RWPE1 (cell line): ENCODE measurements at regions not wholly inside any gene's neighbourhood (a gene's known extent, or its start where the extent isn't known, plus 50 kb on each side); places are given as distances from the start of the nearest gene placed in this dataset.

Experiments used
- CTCF ChIA-PET: fragments of 350-600 bp; sonication (Branson Sonifier 250); formaldehyde crosslinking; extraction: SDS; loops from one replicate; lab custom pipeline; 2021; lab: Yijun Ruan, JAX
- POLR2A ChIA-PET: fragments of 400-600 bp; formaldehyde crosslinking; extraction: SDS; loops from one replicate; lab custom pipeline; 2020; ENCODE audit warnings: antibody characterized with exemption; ENCODE audit not compliant: low non-redundant PET; lab: Yijun Ruan, JAX
- DNase-seq: peaks from one replicate; pipeline ENCODE4 v3.0.0; 2012; ENCODE audit warnings: low spot score
- H3K27ac ChIP-seq: fragments of 450-650 bp; 2 replicates; pipeline ENCODE4 v1.5.1; 2017
- CTCF ChIP-seq: fragments of 450-650 bp; conservative IDR thresholded peaks from 2 replicates; pipeline ENCODE4 v1.5.1; 2017; ENCODE audit warnings: low read depth, mild to moderate bottlenecking

GRCh38 chr7:69358163-69358821 lies 240.0 kb upstream of the AUTS2 start:
- CTCF ChIA-PET, result no interaction called here
- POLR2A ChIA-PET, result no interaction called here
- DNase-seq, result no peak
- TF ChIP-seq CTCF, result no peak
- no peak overlapping the region for H3K27ac ChIP-seq

GRCh38 chr7:69359003-69359700 lies 239.1 kb upstream of the AUTS2 start:
- ChIA-PET CTCF (no interaction called here), POLR2A (no interaction called here)
- TF ChIP-seq CTCF, result no peak
- no peak for DNase-seq
- H3K27ac ChIP-seq, result no peak overlapping the region

- DNase-seq, result no peak
- CTCF ChIA-PET, result interaction anchor here (0.6 kb wide), 1 partner anchor 340 kb away, joined by 5 read pairs; no protein-coding TSS in a partner anchor
- no peak for TF ChIP-seq CTCF
- POLR2A ChIA-PET, result no interaction called here
- no peak overlapping the region for H3K27ac ChIP-seq
Observed at GRCh38 chr7:69360913-69361312, 237.4 kb upstream of the AUTS2 start.

GRCh38 chr7:69363136-69363535 lies 235.1 kb upstream of the AUTS2 start:
- DNase-seq, result no peak
- CTCF ChIA-PET, result no interaction called here
- no peak for TF ChIP-seq CTCF
- POLR2A ChIA-PET, result interaction anchor here (0.6 kb wide), 1 partner anchor 29 kb away, joined by 6 read pairs; no protein-coding TSS in a partner anchor
- no peak overlapping the region for H3K27ac ChIP-seq

GRCh38 chr7:69364813-69365643 lies 233.2 kb upstream of the AUTS2 start:
- POLR2A ChIA-PET, result no interaction called here
- no peak overlapping the region for H3K27ac ChIP-seq

More at GRCh38 chr7:69364813-69365643, 233.2 kb upstream of the AUTS2 start:
- CTCF ChIA-PET, result no interaction called here
- no peak for DNase-seq
- TF ChIP-seq CTCF, result no peak
